ENCODE measurements at regions not wholly inside any gene's neighbourhood (a gene's known extent, or its start where the extent isn't known, plus 50 kb on each side); places are given as distances from the start of the nearest gene placed in this dataset.

GRCh38 chr5:174177531-174177930 is 132.0 kb downstream of the NSG2 start:
- TF ChIP-seq CTCF (IDR thresholded peaks at IDR 0.05): no peak
- no peak for TF ChIP-seq POLR2AphosphoS5 (IDR thresholded peaks at IDR 0.05; ENCODE audit: low read depth, low read length)
- no peak for TF ChIP-seq REST (IDR thresholded peaks at IDR 0.05; ENCODE audit: insufficient read depth in 1 of 2, low read depth in 2 of 2, low read length in 1 of 2)
- no peak for TF ChIP-seq TCF7L2 (IDR thresholded peaks at IDR 0.05; ENCODE audit: low read depth, low read length)

Data from Panc1 (cell line).